Upper lobe of left lung (tissue), 4 donors: ENCODE measurements at regions not wholly inside any gene's neighbourhood (a gene's known extent, or its start where the extent isn't known, plus 50 kb on each side); places are given as distances from the start of the nearest gene placed in this dataset.

Experiments
- CTCF ChIP-seq, 6 experiments: fragments of 450-650 bp in 4 of 6; fragments of 200-600 bp in 2 of 6; sonication (generic) in 2 of 6; IDR thresholded peaks; one replicate each; pipeline ENCODE4 v1.5.1; 2016 to 2019; ENCODE audit warnings: antibody characterized with exemption in 6 of 6
- EP300 ChIP-seq, 4 donors: sonication (generic); formaldehyde crosslinking; IDR thresholded peaks; one replicate each; pipeline ENCODE4 v1.5.1; 2017; ENCODE audit warnings: antibody characterized with exemption in 4 of 4, control low read depth in 2 of 4
- POLR2A ChIP-seq, 4 donors: fragments of 450-650 bp; IDR thresholded peaks; one replicate each; pipeline ENCODE4 v1.5.1; 2016 to 2017; ENCODE audit warnings: antibody characterized with exemption in 4 of 4, mild to moderate bottlenecking in 2 of 4

GRCh38 chr10:64574371-64574770 is 1053.2 kb downstream of the REEP3 start:
- TF ChIP-seq CTCF (IDR thresholded peaks at IDR 0.05) (no peak), POLR2A (IDR thresholded peaks at IDR 0.05) (no peak), EP300 (IDR thresholded peaks at IDR 0.05) (no peak)
